C4-2B (cell line): ENCODE measurements at regions not wholly inside any gene's neighbourhood (a gene's known extent, or its start where the extent isn't known, plus 50 kb on each side); places are given as distances from the start of the nearest gene placed in this dataset.

ENCODE experiments used
- ZFX ChIP-seq: fragments of 450-650 bp; IDR thresholded peaks from 2 replicates; pipeline ENCODE4 v1.6.1; 2017
- TF ChIP-seq, protein P1 (sequence below): fragments of 450-650 bp; conservative IDR thresholded peaks from 2 replicates; pipeline ENCODE4 v1.5.1; 2017; ENCODE audit warnings: mild to moderate bottlenecking

DNA sequence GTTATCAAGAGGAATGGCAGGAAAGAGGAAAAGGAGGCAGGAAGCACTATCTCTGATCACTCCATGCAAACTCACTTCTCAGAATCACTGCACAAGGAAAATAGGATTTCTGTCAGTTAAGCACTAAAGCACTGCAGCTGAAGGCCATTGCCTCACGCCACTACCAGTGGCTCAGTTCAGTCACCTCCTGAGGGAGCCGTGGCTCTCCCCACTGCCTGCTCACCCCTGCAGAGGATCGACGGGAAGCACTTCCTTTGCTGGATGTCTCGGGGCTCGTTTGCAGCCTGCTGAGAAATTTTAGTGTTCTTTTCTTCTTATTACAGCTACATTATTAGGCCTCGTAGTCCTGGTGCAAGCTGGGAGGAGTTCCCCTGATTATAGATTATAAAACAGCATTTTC lies 90.1 kb upstream of the ADCY1 start:
- TF ChIP-seq, protein P1, sequence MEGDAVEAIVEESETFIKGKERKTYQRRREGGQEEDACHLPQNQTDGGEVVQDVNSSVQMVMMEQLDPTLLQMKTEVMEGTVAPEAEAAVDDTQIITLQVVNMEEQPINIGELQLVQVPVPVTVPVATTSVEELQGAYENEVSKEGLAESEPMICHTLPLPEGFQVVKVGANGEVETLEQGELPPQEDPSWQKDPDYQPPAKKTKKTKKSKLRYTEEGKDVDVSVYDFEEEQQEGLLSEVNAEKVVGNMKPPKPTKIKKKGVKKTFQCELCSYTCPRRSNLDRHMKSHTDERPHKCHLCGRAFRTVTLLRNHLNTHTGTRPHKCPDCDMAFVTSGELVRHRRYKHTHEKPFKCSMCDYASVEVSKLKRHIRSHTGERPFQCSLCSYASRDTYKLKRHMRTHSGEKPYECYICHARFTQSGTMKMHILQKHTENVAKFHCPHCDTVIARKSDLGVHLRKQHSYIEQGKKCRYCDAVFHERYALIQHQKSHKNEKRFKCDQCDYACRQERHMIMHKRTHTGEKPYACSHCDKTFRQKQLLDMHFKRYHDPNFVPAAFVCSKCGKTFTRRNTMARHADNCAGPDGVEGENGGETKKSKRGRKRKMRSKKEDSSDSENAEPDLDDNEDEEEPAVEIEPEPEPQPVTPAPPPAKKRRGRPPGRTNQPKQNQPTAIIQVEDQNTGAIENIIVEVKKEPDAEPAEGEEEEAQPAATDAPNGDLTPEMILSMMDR = no peak
- no peak for TF ChIP-seq ZFX
